Stimulated activated memory B cell treated with anti-CD40 and anti-IgM and Interleukin-4, amounts not matched to agents 10 μg/mL and 1 μg/mL and 100 μg/mL, for 72 hours (primary cell): ENCODE measurements at regions not wholly inside any gene's neighbourhood (a gene's known extent, or its start where the extent isn't known, plus 50 kb on each side); places are given as distances from the start of the nearest gene placed in this dataset.
A peak's percentile ranks its signal among the peaks of the same experiment; 100 is the strongest.
"Not testable (repeated sequence)": the region's sequence is repeated elsewhere in the genome, so short reads cannot be mapped to it uniquely, and the experiment has no call there.

Experiments used
- ATAC-seq: fragments of 150-1000 bp; cut with Tn5 transposase; 2 replicates; pipeline ENCODE4 v1.10.0; 2021
- H3K27ac Mint-ChIP-seq: one replicate; pipeline ENCODE4 v1.8.0; 2022; ENCODE audit warnings: mild to moderate bottlenecking, mixed read lengths
- H3K27me3 Mint-ChIP-seq: one replicate; pipeline ENCODE4 v1.8.0; 2022; ENCODE audit warnings: mixed read lengths
- H3K36me3 Mint-ChIP-seq: one replicate; pipeline ENCODE4 v1.8.0; 2022; ENCODE audit warnings: mixed read lengths
- H3K4me1 Mint-ChIP-seq: one replicate; pipeline ENCODE4 v1.8.0; 2022; ENCODE audit warnings: mixed read lengths
- H3K4me3 Mint-ChIP-seq: one replicate; pipeline ENCODE4 v1.8.0; 2022; ENCODE audit warnings: mild to moderate bottlenecking, moderate library complexity, mixed read lengths
- H3K9me3 Mint-ChIP-seq: one replicate; pipeline ENCODE4 v1.8.0; 2022; ENCODE audit warnings: mixed read lengths

DNA sequence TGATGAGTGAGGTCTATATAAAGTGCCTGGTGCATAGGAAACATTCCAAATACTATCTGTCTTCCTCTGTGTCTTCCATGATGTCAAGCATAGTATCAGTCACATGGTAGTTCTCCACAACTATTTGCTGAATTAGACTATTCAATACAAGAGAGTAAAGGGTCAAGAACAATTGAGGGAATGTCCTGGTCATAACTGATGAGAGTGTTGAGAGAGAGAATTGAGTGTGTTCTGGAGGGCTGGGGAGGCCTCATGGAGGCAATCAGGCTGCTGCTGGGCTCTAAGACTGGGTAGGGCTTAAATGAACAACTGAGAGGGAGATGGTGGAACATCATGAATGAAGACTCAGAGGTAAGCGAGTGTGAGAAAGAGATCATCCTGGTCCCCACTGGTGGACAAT is 433.7 kb upstream of the ONECUT1 start:
- Mint-ChIP-seq H3K27ac (no peak overlapping the region), H3K4me3 (no peak overlapping the region), H3K9me3 (no peaks in the 10 kb centered on the region), H3K4me1 (no peaks in the 10 kb centered on the region), H3K36me3 (no peaks in the 10 kb centered on the region), H3K27me3 (no peaks in the 10 kb centered on the region)
- no peak for ATAC-seq

DNA sequence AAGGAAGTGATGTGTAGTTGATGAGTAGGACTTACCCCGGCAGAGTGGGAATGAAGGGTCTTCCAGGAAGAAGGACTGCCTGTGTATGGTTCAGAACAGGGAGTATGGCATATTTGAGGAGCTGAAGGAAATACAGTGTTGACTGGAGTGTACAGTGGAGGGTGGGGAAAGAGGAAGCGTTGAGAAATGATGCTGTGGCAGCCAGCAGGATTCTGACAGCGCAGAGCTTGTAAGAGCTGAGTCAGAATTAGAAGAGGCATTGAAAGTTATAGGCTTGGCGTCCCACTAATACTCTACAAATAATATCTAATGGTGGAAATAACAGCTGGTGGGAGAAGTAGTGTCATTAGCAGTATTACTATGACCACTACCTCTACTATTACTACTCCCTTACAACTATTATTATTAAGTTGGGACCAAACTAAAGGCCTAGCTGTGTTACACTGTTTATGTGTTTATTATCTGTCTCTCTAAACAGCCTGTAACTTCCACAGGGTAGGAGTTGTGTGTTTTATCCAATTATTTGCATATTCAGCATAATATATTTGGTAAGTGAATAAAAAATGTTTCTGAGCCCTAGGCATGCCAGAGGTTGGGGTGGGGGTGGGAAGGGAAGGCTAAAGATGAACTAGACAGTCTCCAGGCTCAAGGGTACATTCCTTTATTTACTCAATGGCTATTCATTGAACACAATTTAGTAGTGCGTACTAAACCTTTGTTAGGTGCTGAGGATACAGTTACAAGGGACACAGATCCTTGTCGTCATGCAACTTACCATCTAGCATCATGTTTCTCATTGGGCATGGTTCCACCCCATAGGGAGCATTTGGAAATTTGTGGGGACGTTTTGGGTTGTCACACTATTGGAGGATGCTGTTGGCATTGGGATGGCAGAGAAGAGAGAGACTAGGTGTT is 428.8 kb upstream of the ONECUT1 start:
- peaks cover 18% of the 10 kb centered on the region for H3K27me3 Mint-ChIP-seq
- H3K4me1 Mint-ChIP-seq = no peaks in the 10 kb centered on the region
- no peak overlapping the region for H3K4me3 Mint-ChIP-seq
- ATAC-seq = peak; percentile 36
- H3K36me3 Mint-ChIP-seq = no peaks in the 10 kb centered on the region
- no peak overlapping the region for H3K27ac Mint-ChIP-seq
- no peaks in the 10 kb centered on the region for H3K9me3 Mint-ChIP-seq

- Mint-ChIP-seq H3K4me1 (no peaks in the 10 kb centered on the region), H3K36me3 (no peaks in the 10 kb centered on the region), H3K9me3 (no peaks in the 10 kb centered on the region), H3K27ac (no peak overlapping the region), H3K27me3 (peaks cover 18% of the 10 kb centered on the region), H3K4me3 (no peak overlapping the region)
- no peak for ATAC-seq
These were observed 425.9 kb upstream of the ONECUT1 start for GRCh38 chr15:53216036-53216435.

DNA sequence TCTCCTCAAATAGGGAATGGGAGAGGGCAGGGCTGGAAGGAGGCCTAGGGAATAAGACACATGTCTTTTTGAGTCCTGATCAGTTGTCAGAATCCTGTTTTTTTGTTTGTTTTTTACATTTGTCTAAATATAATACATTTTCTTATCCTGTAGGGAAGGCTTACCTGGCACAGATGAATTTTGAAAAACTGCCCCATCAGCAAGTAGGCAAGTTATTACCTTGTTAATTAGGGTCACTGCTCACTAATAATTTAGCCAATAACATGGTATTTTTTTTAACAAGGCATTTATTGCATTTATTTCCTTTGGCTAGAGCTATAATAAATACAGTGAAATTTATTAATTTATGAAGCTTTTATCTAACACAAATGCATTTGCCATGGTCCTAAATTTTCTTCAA is 423.2 kb upstream of the ONECUT1 start:
- no peaks in the 10 kb centered on the region for H3K4me1 Mint-ChIP-seq
- peaks cover 18% of the 10 kb centered on the region for H3K27me3 Mint-ChIP-seq
- H3K27ac Mint-ChIP-seq = no peak overlapping the region
- ATAC-seq = no peak
- no peak overlapping the region for H3K4me3 Mint-ChIP-seq
- H3K9me3 Mint-ChIP-seq = no peaks in the 10 kb centered on the region
- no peaks in the 10 kb centered on the region for H3K36me3 Mint-ChIP-seq

DNA sequence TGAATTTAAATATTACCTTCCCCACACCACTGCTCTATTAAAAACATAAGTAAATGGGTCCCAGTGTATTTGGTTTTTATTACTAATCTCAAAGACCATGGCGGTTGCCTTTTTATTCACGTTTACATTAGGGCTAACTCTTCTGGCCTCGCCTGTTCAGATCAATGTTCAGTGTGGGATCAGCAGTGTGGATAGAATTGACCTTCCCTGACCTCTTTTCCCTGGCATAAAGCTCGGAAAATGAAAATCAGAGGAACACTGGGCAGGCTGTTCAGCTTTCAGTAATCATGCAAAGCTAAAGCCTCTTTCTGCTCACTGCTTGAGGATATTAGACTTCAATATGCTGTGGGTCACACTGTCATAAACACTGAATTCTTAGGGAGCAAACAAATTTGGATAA is 422.6 kb upstream of the ONECUT1 start:
- no peak overlapping the region for H3K27ac Mint-ChIP-seq
- H3K9me3 Mint-ChIP-seq = no peaks in the 10 kb centered on the region
- no peak for ATAC-seq
- H3K27me3 Mint-ChIP-seq = peaks cover 18% of the 10 kb centered on the region
- H3K4me3 Mint-ChIP-seq = no peak overlapping the region
- no peaks in the 10 kb centered on the region for H3K36me3 Mint-ChIP-seq
- no peaks in the 10 kb centered on the region for H3K4me1 Mint-ChIP-seq

GRCh38 chr15:53210653-53211052 is 420.5 kb upstream of the ONECUT1 start:
- Mint-ChIP-seq H3K27me3 (peaks cover under 1% of the 10 kb centered on the region), H3K4me1 (no peaks in the 10 kb centered on the region), H3K9me3 (peaks cover 1% of the 10 kb centered on the region), H3K4me3 (no peak overlapping the region), H3K36me3 (no peaks in the 10 kb centered on the region), H3K27ac (no peak overlapping the region)
- ATAC-seq = no peak

- H3K36me3 Mint-ChIP-seq = no peaks in the 10 kb centered on the region
- H3K4me1 Mint-ChIP-seq = no peaks in the 10 kb centered on the region
- H3K27ac Mint-ChIP-seq = no peak overlapping the region
- H3K27me3 Mint-ChIP-seq = peaks cover under 1% of the 10 kb centered on the region
- no peak for ATAC-seq
- H3K9me3 Mint-ChIP-seq = peaks cover 3% of the 10 kb centered on the region
- no peak overlapping the region for H3K4me3 Mint-ChIP-seq
These were observed 419.4 kb upstream of the ONECUT1 start for GRCh38 chr15:53209396-53210042.

DNA sequence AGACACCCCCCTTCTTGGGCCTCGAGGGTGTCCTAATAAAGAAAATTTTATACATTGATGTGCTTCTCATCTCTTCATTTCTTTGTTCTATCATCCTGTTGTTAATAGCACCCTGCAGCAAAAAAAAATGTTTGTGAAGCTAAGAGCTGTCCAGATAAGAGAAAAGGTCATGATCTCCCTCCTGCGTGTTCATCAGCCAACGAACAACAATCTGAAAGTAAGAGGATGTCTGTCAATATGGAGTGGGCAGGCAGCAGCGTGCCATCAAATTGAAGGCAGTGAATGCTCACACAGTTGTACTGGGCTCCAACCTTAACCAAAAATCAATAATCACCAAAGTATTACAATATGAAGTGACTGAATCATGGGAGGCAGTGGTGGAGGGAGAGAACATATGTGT is 418.6 kb upstream of the ONECUT1 start:
- ATAC-seq = no peak
- Mint-ChIP-seq H3K4me3 (no peak overlapping the region), H3K4me1 (no peaks in the 10 kb centered on the region), H3K36me3 (no peaks in the 10 kb centered on the region), H3K9me3 (peaks cover 3% of the 10 kb centered on the region), H3K27me3 (peaks cover 8% of the 10 kb centered on the region), H3K27ac (no peak overlapping the region)

DNA sequence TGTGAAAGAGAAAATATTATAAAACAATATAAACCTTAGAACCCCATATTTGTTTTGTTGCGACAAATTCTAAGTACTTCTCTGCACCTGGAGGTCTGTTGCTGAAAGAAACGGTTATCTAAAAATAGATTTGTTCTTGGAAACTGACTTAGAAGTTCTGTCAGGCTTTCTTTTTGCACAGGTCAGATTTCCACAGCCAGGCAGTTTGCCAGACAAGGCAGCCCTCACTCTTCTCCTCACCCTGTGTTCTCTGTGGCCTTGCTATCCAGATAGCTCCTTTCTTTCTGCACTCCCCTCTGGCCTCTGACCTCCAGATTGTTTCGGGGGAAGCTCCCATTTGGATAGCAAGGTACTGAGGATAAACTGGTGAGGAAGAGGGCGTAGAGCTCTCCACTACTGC is 413.3 kb upstream of the ONECUT1 start:
- H3K4me3 Mint-ChIP-seq = no peak overlapping the region

DNA sequence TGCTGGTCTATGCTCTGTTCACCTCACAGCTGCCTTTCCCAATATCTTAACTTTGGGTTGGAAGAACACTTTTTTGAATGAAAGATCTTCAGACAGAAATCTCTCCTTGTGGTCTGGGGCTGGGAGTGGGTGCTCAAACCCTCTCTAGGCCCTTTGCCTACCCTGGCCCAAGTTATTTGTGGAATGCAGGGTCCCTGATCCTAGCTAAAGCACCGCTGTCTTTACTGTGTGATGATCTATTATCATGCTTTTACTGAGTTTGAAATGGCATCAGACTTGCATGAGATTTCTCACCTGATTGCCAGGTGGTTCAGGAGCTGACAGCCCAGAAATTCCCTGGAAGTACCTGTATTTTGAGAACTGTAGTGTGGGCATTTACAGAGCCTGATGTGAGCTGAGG is 412.7 kb upstream of the ONECUT1 start:
- H3K27me3 Mint-ChIP-seq = peaks cover 14% of the 10 kb centered on the region
- peaks cover 3% of the 10 kb centered on the region for H3K9me3 Mint-ChIP-seq
- H3K4me3 Mint-ChIP-seq = no peak overlapping the region
- H3K36me3 Mint-ChIP-seq = no peaks in the 10 kb centered on the region
- ATAC-seq = no peak
- H3K27ac Mint-ChIP-seq = no peak overlapping the region
- no peaks in the 10 kb centered on the region for H3K4me1 Mint-ChIP-seq

More for the DNA sequence above, 413.3 kb upstream of the ONECUT1 start:
- H3K27ac Mint-ChIP-seq = no peak overlapping the region
- H3K4me1 Mint-ChIP-seq = no peaks in the 10 kb centered on the region
- H3K36me3 Mint-ChIP-seq = no peaks in the 10 kb centered on the region
- ATAC-seq = no peak
- peaks cover 9% of the 10 kb centered on the region for H3K27me3 Mint-ChIP-seq
- H3K9me3 Mint-ChIP-seq = peaks cover 3% of the 10 kb centered on the region

DNA sequence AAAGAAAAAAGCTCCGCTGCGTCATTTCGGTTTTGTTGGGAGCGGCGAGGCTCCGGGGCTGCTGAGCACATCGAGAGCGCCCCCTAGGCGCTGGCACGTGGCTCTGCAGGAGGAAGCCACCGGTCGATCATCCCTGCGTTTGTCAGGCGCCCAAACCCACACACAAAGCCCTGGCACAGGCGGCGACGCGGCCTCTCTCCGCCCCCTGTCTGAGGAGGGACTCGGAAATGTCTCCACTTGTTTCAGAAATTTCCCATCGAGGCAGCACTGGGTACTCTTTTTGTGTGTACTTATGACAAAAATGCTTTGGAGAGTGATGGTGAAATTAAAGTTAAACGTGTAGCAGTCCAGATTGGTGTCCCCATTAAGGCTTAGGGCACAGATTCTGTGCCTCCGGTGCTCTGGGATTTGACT is 407.3 kb upstream of the ONECUT1 start:
- Mint-ChIP-seq H3K4me1 (peaks cover 6% of the 10 kb centered on the region), H3K27me3 (peaks cover 14% of the 10 kb centered on the region), H3K9me3 (peaks cover 1% of the 10 kb centered on the region), H3K4me3 (no peak overlapping the region), H3K27ac (no peak overlapping the region), H3K36me3 (no peaks in the 10 kb centered on the region)
- ATAC-seq = peak; percentile 50

DNA sequence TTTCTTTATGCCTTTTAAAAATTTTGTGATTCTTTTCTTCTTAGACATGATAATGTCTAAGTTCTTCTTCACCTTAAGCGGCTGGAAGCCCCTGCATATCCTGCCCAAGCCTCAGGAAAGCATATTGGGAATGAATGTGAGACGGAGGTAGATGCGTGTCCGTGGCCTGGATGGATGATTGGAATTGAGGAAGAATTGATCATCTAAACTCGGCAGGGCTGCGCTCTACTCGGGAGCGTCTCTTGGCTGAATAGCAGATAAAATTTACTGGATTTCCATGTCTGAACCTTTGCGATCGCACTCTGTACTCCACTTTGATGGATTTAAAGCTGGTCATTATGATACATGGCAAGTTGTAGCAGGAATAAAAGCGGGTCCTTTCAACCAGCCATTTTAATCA is 406.7 kb upstream of the ONECUT1 start:
- H3K4me3 Mint-ChIP-seq = no peak overlapping the region
- H3K36me3 Mint-ChIP-seq = no peaks in the 10 kb centered on the region
- peaks cover 3% of the 10 kb centered on the region for H3K9me3 Mint-ChIP-seq
- H3K4me1 Mint-ChIP-seq = peaks cover 6% of the 10 kb centered on the region
- H3K27me3 Mint-ChIP-seq = peaks cover 14% of the 10 kb centered on the region
- ATAC-seq = no peak
- H3K27ac Mint-ChIP-seq = no peak overlapping the region

DNA sequence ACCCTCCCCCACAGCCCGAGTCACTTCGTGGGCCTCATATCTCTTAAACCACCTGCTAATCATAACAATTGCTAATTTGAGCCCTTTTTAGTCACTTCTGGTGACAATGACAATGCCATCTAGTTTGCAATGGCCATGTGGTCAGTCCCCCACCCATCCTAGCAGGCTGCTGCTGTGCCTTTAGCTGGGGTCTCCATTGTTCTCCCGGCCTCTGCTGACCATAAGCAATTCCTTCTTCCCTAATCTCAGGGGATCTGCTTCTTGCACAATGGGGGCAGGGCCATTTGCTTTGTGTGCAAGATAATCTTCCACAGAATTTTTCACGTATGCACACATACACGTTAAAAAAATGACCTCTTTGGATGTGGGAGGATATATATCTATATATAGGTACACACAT is 406.1 kb upstream of the ONECUT1 start:
- Mint-ChIP-seq H3K27ac (no peak overlapping the region), H3K27me3 (peaks cover 14% of the 10 kb centered on the region), H3K4me1 (peaks cover 6% of the 10 kb centered on the region), H3K36me3 (no peaks in the 10 kb centered on the region), H3K4me3 (no peak overlapping the region), H3K9me3 (peaks cover 3% of the 10 kb centered on the region)
- ATAC-seq = no peak

- Mint-ChIP-seq H3K4me1 (peaks cover 6% of the 10 kb centered on the region), H3K27me3 (peaks cover 11% of the 10 kb centered on the region), H3K4me3 (no peak overlapping the region), H3K36me3 (no peaks in the 10 kb centered on the region), H3K9me3 (peaks cover 3% of the 10 kb centered on the region), H3K27ac (no peak overlapping the region)
- no peak for ATAC-seq
These were observed 403.0 kb upstream of the ONECUT1 start for GRCh38 chr15:53193149-53193548.

- H3K36me3 Mint-ChIP-seq = no peaks in the 10 kb centered on the region
- ATAC-seq = no peak
- no peaks in the 10 kb centered on the region for H3K4me1 Mint-ChIP-seq
- peaks cover 5% of the 10 kb centered on the region for H3K9me3 Mint-ChIP-seq
- H3K4me3 Mint-ChIP-seq = no peak overlapping the region
- no peaks in the 10 kb centered on the region for H3K27me3 Mint-ChIP-seq
- no peak overlapping the region for H3K27ac Mint-ChIP-seq
These were observed 399.7 kb upstream of the ONECUT1 start for GRCh38 chr15:53189860-53190259.

- H3K4me3 Mint-ChIP-seq, H3K4me1 Mint-ChIP-seq, H3K27ac Mint-ChIP-seq, ATAC-seq, H3K36me3 Mint-ChIP-seq, H3K27me3 Mint-ChIP-seq, H3K9me3 Mint-ChIP-seq: not testable (repeated sequence)
These were observed 393.3 kb upstream of the ONECUT1 start for GRCh38 chr15:53183449-53183848.
